Ovary (tissue), 7 donors: ENCODE measurements at regions not wholly inside any gene's neighbourhood (a gene's known extent, or its start where the extent isn't known, plus 50 kb on each side); places are given as distances from the start of the nearest gene placed in this dataset.

Experiments
- DNase-seq, 5 donors: peaks; one replicate each; pipeline ENCODE4 v3.0.0-alpha.2; 2019 to 2020
- H3K27ac ChIP-seq, 2 donors: fragments of 200-600 bp; one replicate each; pipeline versions ENCODE4 v1.5.1 to v1.8.0; 2019 to 2022
- H3K27me3 ChIP-seq: fragments of 200-600 bp; one replicate; pipeline ENCODE4 v1.8.0; 2022
- H3K36me3 ChIP-seq: fragments of 200-600 bp; sonication (generic); one replicate; pipeline ENCODE4 v1.5.1; 2019
- H3K4me1 ChIP-seq: one replicate; pipeline ENCODE4 v1.8.1; 2013; ENCODE audit warnings: mild to moderate bottlenecking, moderate library complexity; ENCODE audit not compliant: insufficient read depth
- H3K4me3 ChIP-seq: fragments of 200-600 bp; sonication (generic); one replicate; pipeline ENCODE4 v1.5.1; 2017
- H3K9me3 ChIP-seq, 2 donors: fragments of 200-600 bp in 1 of 2; sonication (generic) in 1 of 2; one replicate each; pipeline versions ENCODE4 v1.5.1 to v1.8.1; 2013 to 2019; ENCODE audit warnings: mild to moderate bottlenecking in 1 of 2, moderate library complexity in 1 of 2
- EP300 ChIP-seq: sonication (generic); formaldehyde crosslinking; IDR thresholded peaks from one replicate; pipeline ENCODE4 v1.6.1; 2017; ENCODE audit warnings: antibody characterized with exemption
- POLR2A ChIP-seq: fragments of 450-650 bp; IDR thresholded peaks from one replicate; pipeline ENCODE4 v1.6.1; 2017; ENCODE audit warnings: antibody characterized with exemption, mild to moderate bottlenecking, moderate library complexity
- WGBS, 3 donors: extraction: QIAGEN DNeasy Blood & Tissue Kit in 1 of 3; methylation state at CpG; one replicate each; pipeline versions ENCODE4 v1.1.5 to v1.1.7; 2013 to 2017; 5-methylcytosine and 5-hydroxymethylcytosine counted together
- intact Hi-C, 4 donors: fragments of 100-400 bp; cut with DNase I; formaldehyde crosslinking; loops; one replicate each; pipeline versions ENCODE4 v1.11.0 to v1.15.1; 2022 to 2023
- TF ChIP-seq, protein P1 (sequence below), 3 donors: fragments of 450-650 bp in 2 of 3; fragments of 200-600 bp in 1 of 3; IDR thresholded peaks; one replicate each; pipeline versions ENCODE4 v1.5.1 to v1.8.0; 2016 to 2022; ENCODE audit warnings: antibody characterized with exemption in 3 of 3, mild to moderate bottlenecking in 1 of 3
- donor health status: DM: no; HTN: no; CAD: no; lungs with moderate emphysema.
- donor health status: DM: no; HTN: no; CAD: no.
- donor health status: Bipolar disorder and iron deficiency.
- donor health status: DM: no; HTN: no; CAD: no.
- donor health status: DM: yes; HTN: yes; CAD: no.

DNA sequence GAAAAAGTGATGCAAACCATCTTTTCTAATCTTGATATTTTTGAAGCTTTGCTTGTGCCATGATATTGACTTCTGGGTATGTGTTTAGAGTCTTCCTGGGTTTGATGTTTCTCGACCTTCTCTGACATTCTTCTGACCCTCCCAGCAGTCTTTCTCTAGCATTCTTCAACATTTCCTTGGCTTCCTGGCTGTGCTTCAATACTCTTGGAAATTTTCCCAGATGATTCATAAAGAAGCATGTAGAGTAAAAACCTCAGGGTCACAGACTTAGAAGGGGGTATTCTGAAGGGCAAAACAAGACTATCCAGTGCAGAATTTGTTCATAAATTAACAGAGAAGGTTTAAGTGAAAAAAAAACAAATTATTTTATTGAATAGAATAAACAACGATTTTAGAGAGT, 946.3 kb upstream of the PCDH9 start:
- H3K4me1 ChIP-seq = no peaks in the 10 kb centered on the region
- intact Hi-C loops = no loop called here
- DNase-seq = no peak
- WGBS, 3 donors = 1 to 3% (median 2%) methylated on average over 2 of the region's 2 CpGs
- no peaks in the 10 kb centered on the region for H3K36me3 ChIP-seq
- H3K9me3 ChIP-seq = no peaks in the 10 kb centered on the region
- H3K27me3 ChIP-seq = no peaks in the 10 kb centered on the region
- no peak overlapping the region for H3K27ac ChIP-seq
- H3K4me3 ChIP-seq = no peak overlapping the region
- TF ChIP-seq, protein P1, sequence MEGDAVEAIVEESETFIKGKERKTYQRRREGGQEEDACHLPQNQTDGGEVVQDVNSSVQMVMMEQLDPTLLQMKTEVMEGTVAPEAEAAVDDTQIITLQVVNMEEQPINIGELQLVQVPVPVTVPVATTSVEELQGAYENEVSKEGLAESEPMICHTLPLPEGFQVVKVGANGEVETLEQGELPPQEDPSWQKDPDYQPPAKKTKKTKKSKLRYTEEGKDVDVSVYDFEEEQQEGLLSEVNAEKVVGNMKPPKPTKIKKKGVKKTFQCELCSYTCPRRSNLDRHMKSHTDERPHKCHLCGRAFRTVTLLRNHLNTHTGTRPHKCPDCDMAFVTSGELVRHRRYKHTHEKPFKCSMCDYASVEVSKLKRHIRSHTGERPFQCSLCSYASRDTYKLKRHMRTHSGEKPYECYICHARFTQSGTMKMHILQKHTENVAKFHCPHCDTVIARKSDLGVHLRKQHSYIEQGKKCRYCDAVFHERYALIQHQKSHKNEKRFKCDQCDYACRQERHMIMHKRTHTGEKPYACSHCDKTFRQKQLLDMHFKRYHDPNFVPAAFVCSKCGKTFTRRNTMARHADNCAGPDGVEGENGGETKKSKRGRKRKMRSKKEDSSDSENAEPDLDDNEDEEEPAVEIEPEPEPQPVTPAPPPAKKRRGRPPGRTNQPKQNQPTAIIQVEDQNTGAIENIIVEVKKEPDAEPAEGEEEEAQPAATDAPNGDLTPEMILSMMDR (IDR thresholded peaks at IDR 0.05) = no peak
- no peak for TF ChIP-seq POLR2A
- TF ChIP-seq EP300 = no peak

DNA sequence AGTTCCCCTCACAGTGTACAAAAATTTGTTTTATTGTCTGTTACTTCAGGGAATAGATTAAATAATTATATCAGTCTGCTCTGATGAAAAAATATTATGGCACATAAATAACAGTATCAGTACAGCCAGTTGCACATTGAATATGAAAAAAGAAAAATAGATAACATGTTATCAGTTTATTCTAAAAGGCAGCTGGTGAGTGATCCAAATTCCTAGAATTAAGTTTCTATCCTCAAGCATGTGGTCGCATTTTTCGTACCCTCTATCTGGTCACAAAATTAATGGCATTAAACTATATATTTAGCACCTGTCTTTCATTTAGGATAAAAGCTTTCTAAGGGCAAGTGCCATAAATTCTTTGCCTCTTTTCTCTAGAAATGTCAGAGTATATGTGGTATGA, 944.8 kb upstream of the PCDH9 start:
- 77 to 85% (median 80%) methylated on average over 2 of the region's 2 CpGs for WGBS, 3 donors
- TF ChIP-seq, protein P1 (IDR thresholded peaks at IDR 0.05) = no peak
- TF ChIP-seq POLR2A (no peak), EP300 (no peak)
- DNase-seq = no peak
- H3K27ac ChIP-seq = no peak overlapping the region
- H3K4me1 ChIP-seq = no peaks in the 10 kb centered on the region
- H3K27me3 ChIP-seq = no peaks in the 10 kb centered on the region
- H3K4me3 ChIP-seq = no peak overlapping the region
- intact Hi-C loops = no loop called here
- no peaks in the 10 kb centered on the region for H3K9me3 ChIP-seq
- no peaks in the 10 kb centered on the region for H3K36me3 ChIP-seq

DNA sequence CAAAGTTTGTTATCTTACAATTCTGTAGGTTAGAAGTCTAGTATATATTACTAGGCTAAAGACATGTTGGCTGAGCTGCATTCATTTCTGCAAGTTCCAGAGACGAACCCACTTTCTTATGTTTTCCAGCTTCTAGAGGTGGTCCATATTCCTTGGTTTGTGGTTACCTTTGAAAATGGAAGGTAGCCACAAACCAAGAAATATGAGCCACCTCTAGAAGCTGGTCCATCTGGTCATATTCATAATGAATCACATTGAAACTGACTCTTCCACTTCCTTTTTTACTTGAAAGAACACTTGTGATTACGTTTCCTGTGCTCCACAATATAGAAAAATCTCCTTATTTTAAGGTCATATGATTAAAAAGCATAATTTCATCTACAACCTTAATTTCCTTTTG, 943.0 kb upstream of the PCDH9 start:
- H3K36me3 ChIP-seq = no peaks in the 10 kb centered on the region
- DNase-seq = no peak
- WGBS, 3 donors = 84 to 95% (median 88%) methylated on average over 2 of the region's 2 CpGs
- H3K4me1 ChIP-seq = no peaks in the 10 kb centered on the region
- no peak overlapping the region for H3K27ac ChIP-seq
- H3K9me3 ChIP-seq = no peaks in the 10 kb centered on the region
- H3K4me3 ChIP-seq = no peak overlapping the region
- TF ChIP-seq POLR2A (no peak), EP300 (no peak)
- TF ChIP-seq, protein P1 (IDR thresholded peaks at IDR 0.05) = no peak
- H3K27me3 ChIP-seq = no peaks in the 10 kb centered on the region
- intact Hi-C loops = no loop called here

DNA sequence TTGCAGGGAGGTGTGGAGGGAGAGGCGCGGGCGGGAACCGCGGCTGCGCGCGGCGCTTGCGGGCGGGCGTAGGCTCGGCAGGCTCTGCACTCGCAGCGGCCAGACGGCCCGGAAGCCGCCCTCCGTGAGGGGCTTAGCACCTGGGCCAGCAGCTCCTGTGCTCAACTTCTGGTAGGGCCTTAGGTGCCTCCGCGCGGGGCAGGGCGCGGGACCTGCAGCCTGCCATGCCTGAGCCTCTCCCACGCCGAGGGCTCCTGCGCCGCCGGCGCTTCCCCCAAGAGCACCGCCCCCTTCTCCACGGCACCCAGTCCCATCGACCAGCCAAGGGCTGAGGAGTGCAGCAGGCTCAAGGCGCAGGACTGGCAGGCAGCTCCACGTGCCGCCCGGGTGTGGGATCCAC, 940.8 kb upstream of the PCDH9 start:
- no peaks in the 10 kb centered on the region for H3K9me3 ChIP-seq
- no peak overlapping the region for H3K27ac ChIP-seq
- no peaks in the 10 kb centered on the region for H3K27me3 ChIP-seq
- no peak for DNase-seq
- no peak overlapping the region for H3K4me3 ChIP-seq
- no peaks in the 10 kb centered on the region for H3K4me1 ChIP-seq
- WGBS, 3 donors = 96 to 98% (median 98%) methylated on average over 30 to 37 of the region's 37 CpGs
- no peak for TF ChIP-seq POLR2A
- no peak for TF ChIP-seq EP300
- TF ChIP-seq, protein P1 (IDR thresholded peaks at IDR 0.05) = no peak
- H3K36me3 ChIP-seq = no peaks in the 10 kb centered on the region
- intact Hi-C loops = no loop called here

DNA sequence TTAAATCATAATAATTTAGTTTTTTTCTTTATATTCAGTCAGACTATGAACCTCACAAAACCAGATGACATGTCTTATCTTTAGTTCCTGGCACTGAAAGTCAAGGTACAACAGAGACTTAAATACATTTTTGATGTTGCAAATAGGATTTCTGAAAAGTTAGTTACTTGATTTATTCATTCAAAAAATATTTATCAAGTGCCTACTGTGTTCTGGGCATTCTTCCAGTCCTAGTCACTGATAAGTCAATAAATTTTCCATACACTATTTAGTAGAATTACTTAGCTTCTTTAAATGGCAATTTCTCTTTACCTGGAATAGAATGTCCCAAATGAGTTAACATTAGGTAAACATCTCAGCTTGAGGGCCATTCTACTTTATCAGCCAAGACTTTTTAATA, 938.3 kb upstream of the PCDH9 start:
- H3K4me1 ChIP-seq = no peaks in the 10 kb centered on the region
- no peak for DNase-seq
- H3K36me3 ChIP-seq = no peaks in the 10 kb centered on the region
- H3K27ac ChIP-seq = no peak overlapping the region
- H3K27me3 ChIP-seq = no peaks in the 10 kb centered on the region
- H3K9me3 ChIP-seq = no peaks in the 10 kb centered on the region
- TF ChIP-seq POLR2A = no peak
- no peak for TF ChIP-seq EP300
- TF ChIP-seq, protein P1 (IDR thresholded peaks at IDR 0.05) = no peak
- intact Hi-C loops = no loop called here
- no peak overlapping the region for H3K4me3 ChIP-seq
